ENCODE measurements at regions not wholly inside any gene's neighbourhood (a gene's known extent, or its start where the extent isn't known, plus 50 kb on each side); places are given as distances from the start of the nearest gene placed in this dataset.

- TF ChIP-seq EZH2phosphoT487 (IDR thresholded peaks at IDR 0.05; ENCODE audit: unreplicated experiment) (no peak), CREB1 (CRISPR knock-in tag; IDR thresholded peaks at IDR 0.05; ENCODE audit: low read depth) (no peak), EZH2 (IDR thresholded peaks at IDR 0.05; ENCODE audit: low read depth, unreplicated experiment) (no peak), POLR2AphosphoS5 (IDR thresholded peaks at IDR 0.05; ENCODE audit: low read depth) (no peak), STAT1 (IDR thresholded peaks at IDR 0.05; ENCODE audit: unreplicated experiment) (no peak), ZNF114 (CRISPR knock-in tag; IDR thresholded peaks at IDR 0.05) (no peak), ETS1 (IDR thresholded peaks at IDR 0.05) (no peak), JUNB (IDR thresholded peaks at IDR 0.05; ENCODE audit: unreplicated experiment) (no peak)
- TF ChIP-seq, protein P1, sequence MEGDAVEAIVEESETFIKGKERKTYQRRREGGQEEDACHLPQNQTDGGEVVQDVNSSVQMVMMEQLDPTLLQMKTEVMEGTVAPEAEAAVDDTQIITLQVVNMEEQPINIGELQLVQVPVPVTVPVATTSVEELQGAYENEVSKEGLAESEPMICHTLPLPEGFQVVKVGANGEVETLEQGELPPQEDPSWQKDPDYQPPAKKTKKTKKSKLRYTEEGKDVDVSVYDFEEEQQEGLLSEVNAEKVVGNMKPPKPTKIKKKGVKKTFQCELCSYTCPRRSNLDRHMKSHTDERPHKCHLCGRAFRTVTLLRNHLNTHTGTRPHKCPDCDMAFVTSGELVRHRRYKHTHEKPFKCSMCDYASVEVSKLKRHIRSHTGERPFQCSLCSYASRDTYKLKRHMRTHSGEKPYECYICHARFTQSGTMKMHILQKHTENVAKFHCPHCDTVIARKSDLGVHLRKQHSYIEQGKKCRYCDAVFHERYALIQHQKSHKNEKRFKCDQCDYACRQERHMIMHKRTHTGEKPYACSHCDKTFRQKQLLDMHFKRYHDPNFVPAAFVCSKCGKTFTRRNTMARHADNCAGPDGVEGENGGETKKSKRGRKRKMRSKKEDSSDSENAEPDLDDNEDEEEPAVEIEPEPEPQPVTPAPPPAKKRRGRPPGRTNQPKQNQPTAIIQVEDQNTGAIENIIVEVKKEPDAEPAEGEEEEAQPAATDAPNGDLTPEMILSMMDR (conservative IDR thresholded peaks at IDR 0.05; ENCODE audit: low read depth in 2 of 2): no peak
- TF ChIP-seq, protein P2, sequence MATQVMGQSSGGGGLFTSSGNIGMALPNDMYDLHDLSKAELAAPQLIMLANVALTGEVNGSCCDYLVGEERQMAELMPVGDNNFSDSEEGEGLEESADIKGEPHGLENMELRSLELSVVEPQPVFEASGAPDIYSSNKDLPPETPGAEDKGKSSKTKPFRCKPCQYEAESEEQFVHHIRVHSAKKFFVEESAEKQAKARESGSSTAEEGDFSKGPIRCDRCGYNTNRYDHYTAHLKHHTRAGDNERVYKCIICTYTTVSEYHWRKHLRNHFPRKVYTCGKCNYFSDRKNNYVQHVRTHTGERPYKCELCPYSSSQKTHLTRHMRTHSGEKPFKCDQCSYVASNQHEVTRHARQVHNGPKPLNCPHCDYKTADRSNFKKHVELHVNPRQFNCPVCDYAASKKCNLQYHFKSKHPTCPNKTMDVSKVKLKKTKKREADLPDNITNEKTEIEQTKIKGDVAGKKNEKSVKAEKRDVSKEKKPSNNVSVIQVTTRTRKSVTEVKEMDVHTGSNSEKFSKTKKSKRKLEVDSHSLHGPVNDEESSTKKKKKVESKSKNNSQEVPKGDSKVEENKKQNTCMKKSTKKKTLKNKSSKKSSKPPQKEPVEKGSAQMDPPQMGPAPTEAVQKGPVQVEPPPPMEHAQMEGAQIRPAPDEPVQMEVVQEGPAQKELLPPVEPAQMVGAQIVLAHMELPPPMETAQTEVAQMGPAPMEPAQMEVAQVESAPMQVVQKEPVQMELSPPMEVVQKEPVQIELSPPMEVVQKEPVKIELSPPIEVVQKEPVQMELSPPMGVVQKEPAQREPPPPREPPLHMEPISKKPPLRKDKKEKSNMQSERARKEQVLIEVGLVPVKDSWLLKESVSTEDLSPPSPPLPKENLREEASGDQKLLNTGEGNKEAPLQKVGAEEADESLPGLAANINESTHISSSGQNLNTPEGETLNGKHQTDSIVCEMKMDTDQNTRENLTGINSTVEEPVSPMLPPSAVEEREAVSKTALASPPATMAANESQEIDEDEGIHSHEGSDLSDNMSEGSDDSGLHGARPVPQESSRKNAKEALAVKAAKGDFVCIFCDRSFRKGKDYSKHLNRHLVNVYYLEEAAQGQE (IDR thresholded peaks at IDR 0.05; ENCODE audit: unreplicated experiment): no peak
Measured at GRCh38 chr18:75497576-75498235, 70.2 kb upstream of the SMIM21 start.

All from GM23338 (cell line).